GM23248 (cell line): ENCODE measurements at regions not wholly inside any gene's neighbourhood (a gene's known extent, or its start where the extent isn't known, plus 50 kb on each side); places are given as distances from the start of the nearest gene placed in this dataset.

Experiments used
- DNase-seq: peaks from one replicate; pipeline ENCODE4 v3.0.0-alpha.2; 2015
- H2AFZ ChIP-seq: fragments of 200-600 bp; sonication (generic); 2 replicates; pipeline ENCODE4 v1.6.1; 2016; ENCODE audit warnings: antibody characterized with exemption
- H3F3A ChIP-seq: fragments of 200-600 bp; sonication (generic); 2 replicates; pipeline ENCODE4 v1.6.1; 2016; ENCODE audit warnings: mild to moderate bottlenecking, antibody characterized with exemption, mixed run types; ENCODE audit not compliant: insufficient read depth
- H3K27ac ChIP-seq: fragments of 200-600 bp; sonication (generic); 2 replicates; pipeline ENCODE4 v1.5.1; 2016; ENCODE audit warnings: mild to moderate bottlenecking
- H3K27me3 ChIP-seq: fragments of 200-600 bp; sonication (generic); replicated peaks from 2 replicates; pipeline ENCODE4 v1.6.1; 2016; ENCODE audit warnings: mild to moderate bottlenecking; ENCODE audit not compliant: insufficient read depth
- H3K36me3 ChIP-seq: fragments of 200-600 bp; sonication (generic); 2 replicates; pipeline ENCODE4 v1.6.1; 2016; ENCODE audit warnings: low read depth, mild to moderate bottlenecking
- H3K4me1 ChIP-seq: fragments of 200-600 bp; sonication (generic); 2 replicates; pipeline ENCODE4 v1.6.1; 2016; ENCODE audit warnings: mild to moderate bottlenecking; ENCODE audit not compliant: insufficient read depth
- H3K4me2 ChIP-seq: fragments of 200-600 bp; sonication (generic); one replicate; pipeline ENCODE4 v1.6.1; 2016; ENCODE audit warnings: mild to moderate bottlenecking; ENCODE audit not compliant: unreplicated experiment
- H3K4me3 ChIP-seq: fragments of 200-600 bp; sonication (generic); 2 replicates; pipeline ENCODE4 v1.5.1; 2016; ENCODE audit warnings: mild to moderate bottlenecking
- H3K79me2 ChIP-seq: fragments of 200-600 bp; sonication (generic); 2 replicates; pipeline ENCODE4 v1.6.1; 2016; ENCODE audit warnings: mild to moderate bottlenecking; ENCODE audit not compliant: insufficient read depth
- H3K9ac ChIP-seq: fragments of 200-600 bp; sonication (generic); 2 replicates; pipeline ENCODE4 v1.6.1; 2016; ENCODE audit warnings: mild to moderate bottlenecking
- H3K9me2 ChIP-seq: fragments of 200-600 bp; sonication (generic); 2 replicates; pipeline ENCODE4 v1.6.1; 2016; ENCODE audit warnings: mixed run types, mild to moderate bottlenecking, moderate library complexity; ENCODE audit not compliant: insufficient read depth
- H3K9me3 ChIP-seq: fragments of 200-600 bp; sonication (generic); one replicate; pipeline ENCODE4 v1.6.1; 2017; ENCODE audit warnings: low read depth
- H4K20me1 ChIP-seq: fragments of 200-600 bp; sonication (generic); 2 replicates; pipeline ENCODE4 v1.6.0; 2016; ENCODE audit not compliant: insufficient read depth
- EZH2 ChIP-seq: fragments of 200-600 bp; sonication (generic); IDR thresholded peaks from 2 replicates; pipeline ENCODE4 v1.6.1; 2018; ENCODE audit warnings: antibody characterized with exemption, mild to moderate bottlenecking; ENCODE audit not compliant: insufficient read depth, poor library complexity, severe bottlenecking
- EZH2phosphoT487 ChIP-seq: fragments of 200-600 bp; sonication (generic); IDR thresholded peaks from 2 replicates; pipeline ENCODE4 v1.6.1; 2018; ENCODE audit warnings: antibody characterized with exemption, moderate library complexity, mild to moderate bottlenecking, low read depth; ENCODE audit not compliant: insufficient read depth
- WGBS, 2 experiments: methylation state at CpG; one replicate each; pipeline ENCODE4 v1.1.6; 2015 to 2017; ENCODE audit warnings: low lambda C conversion rate in 2 of 2, low coverage in 1 of 2; ENCODE audit errors: missing lambda C conversion rate in 2 of 2; 5-methylcytosine and 5-hydroxymethylcytosine counted together
- in situ Hi-C: fragments of 300-500 bp; cut with MboI; formaldehyde crosslinking; loops from 2 replicates; pipeline ENCODE4 v1.15.0; 2020

DNA sequence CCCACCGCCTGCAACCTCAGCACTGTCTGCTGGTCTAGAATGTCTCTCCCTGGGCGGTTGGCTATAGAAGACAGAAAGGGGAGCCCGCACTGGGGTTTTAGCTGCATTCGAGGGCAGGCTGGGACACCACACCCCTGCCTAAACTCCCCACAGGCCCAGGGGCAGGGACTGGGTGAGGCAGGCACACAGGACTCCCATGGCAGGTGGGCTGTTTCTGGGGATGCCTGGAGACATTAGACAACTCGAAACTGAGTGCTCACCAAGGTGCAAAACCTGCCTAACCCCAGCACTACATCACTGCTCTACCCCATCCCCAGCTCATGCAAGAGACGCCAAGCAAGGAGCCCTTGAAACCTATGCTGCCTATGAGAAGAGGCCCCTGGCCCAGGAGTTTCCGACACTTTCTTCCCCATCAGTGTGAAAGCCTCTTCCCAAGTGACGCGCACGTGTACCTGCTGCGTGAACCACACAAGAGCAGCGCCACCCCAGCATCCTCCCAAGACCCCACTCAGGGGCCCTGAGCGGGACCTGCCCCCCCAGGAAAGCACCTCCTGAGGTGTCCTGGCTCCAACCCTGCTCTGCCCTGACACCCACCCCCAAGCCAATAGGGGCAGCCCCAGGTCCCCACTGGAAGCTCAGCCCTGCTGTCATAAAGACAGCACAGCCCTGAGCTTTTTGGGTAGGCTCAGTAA lies 121.2 kb downstream of the TUBA3C start:
- 53 to 55% methylated on average over 12 to 13 of the region's 13 CpGs for WGBS, 2 experiments
- no peaks in the 10 kb centered on the region for H3K36me3 ChIP-seq
- H3K4me1 ChIP-seq = no peaks in the 10 kb centered on the region
- H3K9ac ChIP-seq = no peak overlapping the region
- no peak for DNase-seq
- no peaks in the 10 kb centered on the region for H3K9me3 ChIP-seq
- no peaks in the 10 kb centered on the region for H4K20me1 ChIP-seq
- no peaks in the 10 kb centered on the region for H3K79me2 ChIP-seq
- no peaks in the 10 kb centered on the region for H3F3A ChIP-seq
- TF ChIP-seq EZH2phosphoT487 (no peak), EZH2 (no peak)
- no peaks in the 10 kb centered on the region for H3K9me2 ChIP-seq
- H2AFZ ChIP-seq = no peak overlapping the region
- no peak overlapping the region for H3K4me2 ChIP-seq
- H3K4me3 ChIP-seq = no peak overlapping the region
- in situ Hi-C loops = no loop called here
- no peak overlapping the region for H3K27ac ChIP-seq
- no peaks in the 10 kb centered on the region for H3K27me3 ChIP-seq

DNA sequence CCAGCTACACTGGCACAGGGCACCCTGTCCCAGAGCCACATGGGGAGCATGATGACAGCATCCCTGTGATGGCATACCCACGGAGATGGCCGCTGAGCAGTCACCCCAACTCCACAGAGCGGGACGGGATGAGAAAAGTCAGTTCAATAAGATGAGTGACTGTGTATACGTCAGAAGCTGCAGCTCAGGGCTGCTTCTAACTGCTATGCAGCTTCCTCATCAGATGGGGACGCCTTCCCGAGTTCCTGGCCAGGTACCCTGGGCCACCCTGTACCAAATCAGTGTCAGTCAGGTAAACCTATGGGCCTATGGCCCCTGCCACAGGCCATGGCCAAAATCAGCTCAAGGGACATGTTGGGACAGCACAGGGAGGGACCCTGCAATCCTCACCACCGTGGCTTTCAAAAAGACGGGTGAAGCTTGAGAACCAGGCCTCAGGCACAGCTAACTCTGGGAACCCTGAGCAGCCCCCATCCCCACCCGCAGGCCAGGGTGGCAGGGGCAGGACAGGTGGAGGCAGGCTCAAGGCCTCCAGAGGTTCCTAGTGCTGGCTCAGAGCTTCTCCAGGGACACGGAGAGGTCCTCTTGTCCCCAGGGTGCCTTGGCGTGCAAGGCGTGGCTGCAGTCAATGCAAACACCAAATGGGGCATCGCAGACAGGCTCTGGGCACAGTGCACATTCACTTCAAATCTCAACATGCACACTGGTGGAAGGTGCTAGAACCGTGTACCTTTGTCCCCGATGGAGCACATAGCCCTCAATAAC lies 122.4 kb downstream of the TUBA3C start:
- no peak overlapping the region for H3K4me2 ChIP-seq
- in situ Hi-C loops = no loop called here
- WGBS, 2 experiments = 27 to 33% methylated on average over 16 of the region's 16 CpGs

DNA sequence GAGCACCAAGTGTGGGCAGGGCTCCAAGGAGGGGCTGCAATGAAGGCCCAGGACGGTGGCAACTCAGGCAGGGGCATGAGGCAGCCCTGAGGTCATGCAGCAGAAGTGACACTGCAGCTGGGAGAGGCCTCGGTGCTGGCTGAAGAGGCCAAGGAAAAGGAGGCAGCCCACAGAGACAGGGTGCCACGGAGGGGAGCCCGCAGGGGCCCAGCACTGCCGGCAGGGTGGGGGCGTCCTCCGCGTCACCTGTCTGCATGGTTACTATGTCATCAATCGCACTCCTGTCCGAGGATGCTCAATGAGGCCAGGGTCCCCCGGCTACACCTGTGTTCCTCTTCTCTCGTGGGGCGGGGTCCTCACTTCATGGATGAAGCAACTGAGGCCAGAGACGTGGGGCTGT lies 123.1 kb downstream of the TUBA3C start:
- H3K4me3 ChIP-seq = no peak overlapping the region
- H3K27ac ChIP-seq = no peak overlapping the region
- H3K4me1 ChIP-seq = no peaks in the 10 kb centered on the region
- H3K9me3 ChIP-seq = no peaks in the 10 kb centered on the region
- H4K20me1 ChIP-seq = no peaks in the 10 kb centered on the region
- no peaks in the 10 kb centered on the region for H3F3A ChIP-seq
- H2AFZ ChIP-seq = no peak overlapping the region
- TF ChIP-seq EZH2phosphoT487 (no peak), EZH2 (no peak)
- no peak for DNase-seq
- no peaks in the 10 kb centered on the region for H3K36me3 ChIP-seq
- no peaks in the 10 kb centered on the region for H3K27me3 ChIP-seq
- H3K79me2 ChIP-seq = no peaks in the 10 kb centered on the region
- no peak overlapping the region for H3K4me2 ChIP-seq
- in situ Hi-C loops = no loop called here
- 55% methylated on average over 14 of the region's 14 CpGs for WGBS, 2 experiments
- no peak overlapping the region for H3K9ac ChIP-seq
- H3K9me2 ChIP-seq = no peaks in the 10 kb centered on the region

More for the DNA sequence above, 122.4 kb downstream of the TUBA3C start:
- Histone ChIP-seq H3K27ac (no peak overlapping the region), H3K79me2 (no peaks in the 10 kb centered on the region), H3F3A (no peaks in the 10 kb centered on the region), H3K9ac (no peak overlapping the region), H3K27me3 (no peaks in the 10 kb centered on the region), H3K36me3 (no peaks in the 10 kb centered on the region), H4K20me1 (no peaks in the 10 kb centered on the region), H3K9me3 (no peaks in the 10 kb centered on the region), H3K9me2 (no peaks in the 10 kb centered on the region), H2AFZ (no peak overlapping the region), H3K4me3 (no peak overlapping the region), H3K4me1 (no peaks in the 10 kb centered on the region)
- DNase-seq = no peak
- TF ChIP-seq EZH2 = no peak
- no peak for TF ChIP-seq EZH2phosphoT487

DNA sequence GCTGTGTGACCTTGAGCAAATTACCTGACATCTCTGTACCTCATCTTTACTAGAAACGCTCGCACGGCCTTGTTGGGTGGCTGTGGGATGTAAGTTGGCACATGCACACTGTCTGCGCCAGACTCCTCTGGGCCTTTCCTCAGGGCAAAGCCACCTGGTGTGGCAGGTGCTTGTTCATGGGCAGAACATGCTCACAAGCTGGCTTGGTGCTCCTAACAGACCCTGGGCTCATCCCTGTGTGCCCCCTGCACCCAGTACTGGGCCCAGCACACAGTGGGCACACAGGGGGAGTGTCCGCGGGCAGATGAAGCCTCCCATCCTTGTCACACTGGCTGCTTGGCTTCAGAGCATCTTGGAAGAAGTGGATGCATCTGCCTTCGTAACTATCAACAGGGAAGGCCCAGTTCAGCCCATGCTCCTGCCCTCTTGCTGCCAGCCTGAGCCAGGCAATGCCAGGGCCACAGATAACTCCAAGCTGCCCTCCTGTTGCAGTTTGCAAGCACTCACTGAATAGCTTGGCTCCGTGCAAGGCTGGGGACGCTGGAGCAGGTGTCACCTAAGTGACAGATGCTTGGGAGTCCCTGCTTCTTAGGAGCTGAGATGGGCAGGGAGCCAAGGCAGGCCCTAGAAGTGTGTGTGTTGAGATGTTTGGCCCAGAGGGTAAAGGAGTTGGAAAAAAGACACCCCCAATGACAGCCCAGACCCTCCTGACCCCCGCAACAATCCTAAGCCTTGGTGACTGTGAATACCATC lies 123.9 kb downstream of the TUBA3C start:
- Histone ChIP-seq H4K20me1 (no peaks in the 10 kb centered on the region), H3K27ac (no peak overlapping the region), H3K4me2 (no peak overlapping the region), H3K79me2 (no peaks in the 10 kb centered on the region), H3K9ac (no peak overlapping the region), H3K36me3 (no peaks in the 10 kb centered on the region), H3K4me1 (no peaks in the 10 kb centered on the region), H3K9me2 (no peaks in the 10 kb centered on the region), H3K9me3 (no peaks in the 10 kb centered on the region), H2AFZ (no peak overlapping the region), H3K27me3 (no peaks in the 10 kb centered on the region), H3K4me3 (no peak overlapping the region), H3F3A (no peaks in the 10 kb centered on the region)
- WGBS, 2 experiments = 39 to 44% methylated on average over 10 of the region's 10 CpGs
- TF ChIP-seq EZH2 (no peak), EZH2phosphoT487 (no peak)
- in situ Hi-C loops = no loop called here
- DNase-seq = no peak
